ENCODE measurements at regions not wholly inside any gene's neighbourhood (a gene's known extent, or its start where the extent isn't known, plus 50 kb on each side); places are given as distances from the start of the nearest gene placed in this dataset.

- in situ Hi-C loops (cut with HindIII; ENCODE audit: low sequenced_read_pairs): no loop called here
- DNase-seq (ENCODE audit: low spot score): no peak
These were observed 84.6 kb downstream of the BOD1 start for GRCh38 chr5:173531863-173532262.

DNA sequence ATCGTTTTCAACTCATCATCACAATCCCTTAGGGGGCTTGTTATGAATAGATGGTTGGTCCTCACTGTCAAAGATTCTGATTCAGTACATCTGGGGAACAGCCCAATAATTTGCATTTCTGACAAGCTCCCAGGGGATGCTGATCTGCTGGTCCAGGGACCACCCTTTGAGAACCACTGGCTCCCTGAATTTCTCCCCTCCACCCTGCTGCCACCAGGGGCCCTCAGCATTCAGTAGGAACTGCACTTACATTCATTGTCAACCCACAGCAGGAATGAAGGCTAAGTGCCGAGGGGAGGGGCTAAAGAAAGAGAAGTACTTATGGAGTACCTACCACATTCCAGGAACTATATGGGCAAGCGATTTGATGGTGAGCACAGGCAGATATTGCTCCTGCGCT lies 85.9 kb downstream of the BOD1 start:
- no peak for DNase-seq (ENCODE audit: low spot score)
- in situ Hi-C loops (cut with HindIII; ENCODE audit: low sequenced_read_pairs): no loop called here

- in situ Hi-C loops (cut with HindIII; ENCODE audit: low sequenced_read_pairs): no loop called here
- DNase-seq (ENCODE audit: low spot score): no peak
These were observed 86.6 kb downstream of the BOD1 start for GRCh38 chr5:173529861-173530260.

GRCh38 chr5:173527671-173528070 lies 88.8 kb downstream of the BOD1 start:
- DNase-seq (ENCODE audit: low spot score): no peak
- in situ Hi-C loops (cut with HindIII; ENCODE audit: low sequenced_read_pairs): no loop called here

DNA sequence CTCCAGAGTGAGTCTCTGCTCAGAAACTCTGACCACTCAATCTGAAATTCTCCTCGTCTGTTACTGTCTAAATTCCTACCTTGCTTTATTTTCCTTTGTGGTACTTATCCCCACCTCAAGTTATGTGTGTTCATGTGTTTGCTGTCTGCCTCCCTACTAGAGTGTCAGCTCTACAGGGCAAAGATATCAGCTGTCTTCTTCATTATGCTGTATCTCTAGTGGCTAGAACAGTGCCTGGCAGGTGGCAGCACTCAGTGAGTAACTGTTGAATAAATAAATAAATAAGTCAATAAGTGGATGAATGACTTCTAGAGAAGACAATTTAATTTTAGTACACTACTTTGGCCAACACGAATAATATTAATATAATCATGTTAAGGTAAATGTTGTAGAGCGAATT lies 92.3 kb downstream of the BOD1 start:
- DNase-seq (ENCODE audit: low spot score): no peak
- in situ Hi-C loops (cut with HindIII; ENCODE audit: low sequenced_read_pairs): no loop called here

DNA sequence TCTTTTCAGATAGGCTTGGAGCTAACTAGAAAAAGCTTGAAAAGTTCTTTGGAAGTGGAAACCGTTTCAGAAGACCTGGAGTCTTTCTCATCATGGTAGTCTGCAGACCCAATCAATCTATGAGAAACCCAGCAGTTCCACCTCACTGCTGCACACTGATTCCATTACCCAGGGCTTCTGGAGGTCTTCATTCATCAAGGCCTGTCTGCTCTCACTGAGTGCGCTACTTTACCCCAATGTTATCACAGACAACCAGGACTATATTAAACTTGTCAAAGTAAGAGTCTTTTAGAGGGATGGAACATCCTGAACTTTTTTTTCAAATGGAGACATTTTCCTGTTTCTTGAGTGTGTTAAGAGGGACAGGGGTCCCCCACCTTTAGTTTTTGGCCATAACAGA lies 93.1 kb downstream of the BOD1 start:
- in situ Hi-C loops (cut with HindIII; ENCODE audit: low sequenced_read_pairs): no loop called here
- DNase-seq (ENCODE audit: low spot score): no peak

- in situ Hi-C loops (cut with HindIII; ENCODE audit: low sequenced_read_pairs): no loop called here
- DNase-seq (ENCODE audit: low spot score): no peak
These were observed 93.9 kb downstream of the BOD1 start for GRCh38 chr5:173522518-173522917.

GRCh38 chr5:173518856-173519255 lies 97.6 kb downstream of the BOD1 start:
- in situ Hi-C loops (cut with HindIII; ENCODE audit: low sequenced_read_pairs): no loop called here
- DNase-seq (ENCODE audit: low spot score): no peak

GRCh38 chr5:173517648-173518047 lies 98.8 kb downstream of the BOD1 start:
- no peak for DNase-seq (ENCODE audit: low spot score)
- in situ Hi-C loops (cut with HindIII; ENCODE audit: low sequenced_read_pairs): no loop called here

- in situ Hi-C loops (cut with HindIII; ENCODE audit: low sequenced_read_pairs): no loop called here
- no peak for DNase-seq (ENCODE audit: low spot score)
These were observed 100.9 kb downstream of the BOD1 start for GRCh38 chr5:173515526-173515925.

DNA sequence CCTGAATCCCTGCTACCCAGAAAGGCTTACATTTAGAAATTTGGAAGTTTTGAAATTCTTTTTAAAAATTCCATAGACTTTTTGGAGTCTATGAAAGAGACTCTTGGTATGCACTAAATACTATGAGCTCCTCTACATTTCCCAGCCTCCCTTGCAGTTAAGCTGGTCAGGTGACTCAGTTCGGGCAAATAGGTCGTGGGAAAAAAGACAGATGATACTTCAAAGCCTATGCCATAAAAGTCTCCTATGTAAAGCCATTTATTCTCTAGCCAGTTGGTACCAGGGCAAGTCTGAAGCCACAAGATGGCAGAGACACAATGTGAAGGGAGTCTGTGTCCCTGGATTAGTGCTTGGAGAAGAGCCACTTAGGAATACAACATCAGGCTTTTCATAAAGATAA lies 101.8 kb downstream of the BOD1 start:
- in situ Hi-C loops (cut with HindIII; ENCODE audit: low sequenced_read_pairs): no loop called here
- no peak for DNase-seq (ENCODE audit: low spot score)

DNA sequence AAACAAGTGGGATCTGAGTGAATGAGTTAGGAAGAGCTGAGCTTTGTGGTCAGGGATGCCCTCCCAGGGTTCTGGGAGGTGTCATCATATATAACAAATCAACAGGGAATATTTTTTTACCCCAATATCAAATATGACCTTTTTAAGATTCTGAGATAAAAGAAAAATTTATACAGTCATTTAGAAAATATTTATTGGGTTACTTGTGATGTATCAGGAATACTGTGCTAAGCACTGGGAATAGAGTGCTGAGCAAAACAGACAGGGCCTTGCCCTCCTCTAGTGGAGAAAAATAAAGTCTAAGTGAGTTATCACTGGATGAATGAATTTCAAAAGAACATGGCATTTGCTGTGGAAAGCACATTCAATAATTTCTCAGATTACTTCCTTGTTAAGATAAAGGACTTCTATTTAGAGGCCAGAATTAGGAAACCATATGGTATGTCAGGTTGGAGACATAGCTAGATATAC lies 102.9 kb downstream of the BOD1 start:
- no peak for DNase-seq (ENCODE audit: low spot score)
- in situ Hi-C loops (cut with HindIII; ENCODE audit: low sequenced_read_pairs): no loop called here

- in situ Hi-C loops (cut with HindIII; ENCODE audit: low sequenced_read_pairs): no loop called here
- DNase-seq (ENCODE audit: low spot score): no peak
These were observed 103.6 kb downstream of the BOD1 start for GRCh38 chr5:173512637-173513435.

DNA sequence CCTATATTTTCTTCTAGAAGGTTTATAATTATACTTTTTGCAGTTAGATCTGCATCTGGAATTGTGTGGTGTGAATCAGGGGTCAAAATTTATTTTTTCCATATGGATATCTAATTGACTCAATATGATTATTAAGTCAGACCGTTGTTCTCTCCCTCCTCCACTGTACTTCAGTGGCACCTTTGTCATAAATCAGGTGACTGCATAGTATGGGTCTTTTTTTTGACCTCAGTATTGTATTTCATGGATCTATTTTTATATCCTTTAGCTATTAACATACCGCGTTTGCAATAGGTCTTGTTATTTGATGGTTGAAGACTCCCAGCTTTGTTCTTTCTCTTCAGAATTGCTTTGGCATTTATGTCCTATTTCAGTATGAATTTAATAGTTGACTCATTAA lies 107.4 kb downstream of the BOD1 start:
- no peak for DNase-seq (ENCODE audit: low spot score)
- in situ Hi-C loops (cut with HindIII; ENCODE audit: low sequenced_read_pairs): no loop called here

DNA sequence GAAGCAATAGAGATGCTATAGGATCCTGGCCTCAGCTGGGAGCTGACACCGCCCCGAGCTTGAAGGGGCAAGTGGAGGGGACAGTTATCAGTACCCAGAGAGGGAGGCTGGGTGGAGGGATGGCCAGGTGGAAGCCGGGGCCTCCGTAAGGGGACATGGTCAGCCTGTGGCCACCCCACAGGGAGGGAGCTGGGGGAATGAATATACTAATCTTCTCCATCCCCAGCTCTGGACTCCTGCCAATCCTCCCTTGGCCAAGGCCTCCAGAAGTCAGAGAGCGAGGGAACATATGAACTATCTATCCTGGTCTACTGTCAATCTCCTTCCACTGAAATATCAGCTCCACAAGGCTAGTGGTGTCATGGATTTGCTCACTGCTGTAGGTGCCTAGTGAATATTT lies 109.3 kb downstream of the BOD1 start:
- no peak for DNase-seq (ENCODE audit: low spot score)
- in situ Hi-C loops (cut with HindIII; ENCODE audit: low sequenced_read_pairs): no loop called here

GRCh38 chr5:173505634-173506033 lies 110.8 kb downstream of the BOD1 start:
- in situ Hi-C loops (cut with HindIII; ENCODE audit: low sequenced_read_pairs): no loop called here
- DNase-seq (ENCODE audit: low spot score): no peak

GRCh38 chr5:173501922-173502321 lies 114.5 kb downstream of the BOD1 start:
- no peak for DNase-seq (ENCODE audit: low spot score)
- in situ Hi-C loops (cut with HindIII; ENCODE audit: low sequenced_read_pairs): no loop called here

DNA sequence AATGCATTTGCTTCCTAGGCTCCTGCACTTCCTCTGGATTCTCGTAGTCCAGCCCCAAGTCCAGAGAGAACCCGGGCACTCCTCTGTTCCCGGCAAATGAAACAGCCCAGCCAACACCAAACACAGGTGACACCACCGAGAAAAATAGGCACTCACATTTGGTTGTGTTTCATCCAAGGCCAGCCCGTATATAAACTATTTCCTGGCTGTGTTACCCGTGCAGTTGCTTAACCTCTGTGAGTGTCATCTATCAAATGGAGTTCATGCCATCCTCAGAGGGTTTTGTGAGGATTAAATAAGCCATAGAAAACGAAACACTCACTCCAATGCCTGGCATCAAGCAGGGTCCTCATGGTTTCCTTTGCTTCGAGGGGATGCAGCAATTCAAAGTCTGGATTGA lies 115.2 kb downstream of the BOD1 start:
- DNase-seq (ENCODE audit: low spot score): no peak
- in situ Hi-C loops (cut with HindIII; ENCODE audit: low sequenced_read_pairs): no loop called here

DNA sequence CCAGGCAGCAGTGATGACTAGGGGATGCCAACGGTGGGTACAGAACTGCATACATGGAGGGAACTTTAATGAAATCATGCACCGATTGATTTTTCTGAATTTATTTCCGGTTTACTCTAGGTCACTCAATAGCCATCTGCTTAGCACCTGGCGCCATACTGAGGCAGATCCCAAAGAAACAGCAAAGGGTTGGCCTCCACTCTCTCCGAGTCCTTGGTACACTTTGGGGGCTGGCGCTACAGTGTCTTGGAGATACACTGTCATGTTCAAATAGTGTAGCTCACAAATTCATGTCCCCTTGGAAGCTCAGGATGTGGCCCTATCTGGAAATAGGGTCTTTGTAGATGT lies 116.3 kb downstream of the BOD1 start:
- in situ Hi-C loops (cut with HindIII; ENCODE audit: low sequenced_read_pairs): no loop called here
- DNase-seq (ENCODE audit: low spot score): no peak

- in situ Hi-C loops (cut with HindIII; ENCODE audit: low sequenced_read_pairs): no loop called here
- DNase-seq (ENCODE audit: low spot score): no peak
These were observed 116.8 kb downstream of the BOD1 start for GRCh38 chr5:173499471-173500212.
